IMR-90 (cell line): ENCODE measurements at regions not wholly inside any gene's neighbourhood (a gene's known extent, or its start where the extent isn't known, plus 50 kb on each side); places are given as distances from the start of the nearest gene placed in this dataset.

Experiments used
- ATAC-seq: fragments of 200-7000 bp; cut with Tn5 transposase; 2 replicates; pipeline ENCODE4 v1.9.1; 2020; ENCODE audit warnings: low read depth, mild to moderate bottlenecking, moderate library complexity
- BruUV-seq: library from RNA; stranded (reverse); fragments of 400-500 nt; replicated peaks from 2 replicates; lab custom pipeline; 2021; lab: Mats Ljungman, UMichigan
- CTCF ChIA-PET: fragments of 300-600 bp; formaldehyde crosslinking; extraction: SDS; loops from one replicate; lab custom pipeline; 2021; ENCODE audit warnings: antibody characterized with exemption; lab: Yijun Ruan, JAX
- POLR2A ChIA-PET: fragments of 300-600 bp; sonication (Branson Sonifier 250); formaldehyde crosslinking; loops from one replicate; lab custom pipeline; 2022; ENCODE audit warnings: antibody characterized with exemption; ENCODE audit not compliant: unreplicated experiment; lab: Charles Lee
- DNase-seq: peaks from one replicate; pipeline ENCODE4 v3.0.0; 2013
- H2AFZ ChIP-seq: replicated peaks from 2 replicates; pipeline ENCODE3; 2013; ENCODE audit warnings: low read length, mild to moderate bottlenecking; ENCODE audit not compliant: poor library complexity
- H2AK5ac ChIP-seq: 2 replicates; pipeline ENCODE4 v1.6.1; 2013; ENCODE audit warnings: low read depth, low read length, inconsistent platforms
- H2AK9ac ChIP-seq: replicated peaks from 2 replicates; pipeline ENCODE3; 2013; ENCODE audit warnings: mild to moderate bottlenecking, low read depth, low read length, moderate library complexity; ENCODE audit not compliant: poor library complexity
- H2BK120ac ChIP-seq: 2 replicates; pipeline ENCODE4 v1.6.1; 2013; ENCODE audit warnings: low read depth, low read length, inconsistent platforms
- H2BK15ac ChIP-seq: 3 replicates; pipeline ENCODE4 v1.6.1; 2013; ENCODE audit warnings: low read depth, low read length, inconsistent platforms
- H2BK20ac ChIP-seq: 2 replicates; pipeline ENCODE4 v1.6.1; 2013; ENCODE audit warnings: low read depth, mild to moderate bottlenecking, inconsistent platforms, low read length, moderate library complexity
- H2BK5ac ChIP-seq: 2 replicates; pipeline ENCODE4 v1.6.1; 2013; ENCODE audit warnings: mild to moderate bottlenecking, low read depth, low read length, inconsistent platforms; ENCODE audit not compliant: poor library complexity, severe bottlenecking
- H3K14ac ChIP-seq: replicated peaks from 2 replicates; pipeline ENCODE4 v1.6.1; 2013; ENCODE audit warnings: low read depth, low read length, inconsistent platforms
- H3K18ac ChIP-seq: 2 replicates; pipeline ENCODE4 v1.6.1; 2013; ENCODE audit warnings: low read depth, low read length, control low read depth
- H3K23ac ChIP-seq: 2 replicates; pipeline ENCODE4 v1.6.1; 2013; ENCODE audit warnings: low read depth, low read length, inconsistent platforms
- H3K27ac ChIP-seq: 2 replicates; pipeline ENCODE4 v1.5.1; 2013; ENCODE audit warnings: mild to moderate bottlenecking, control low read depth, low read length; ENCODE audit not compliant: insufficient read depth
- H3K27me3 ChIP-seq: 2 replicates; pipeline ENCODE4 v1.6.1; 2013; ENCODE audit warnings: low read length; ENCODE audit not compliant: control insufficient read depth, insufficient read depth
- H3K36me3 ChIP-seq: 2 replicates; pipeline ENCODE4 v1.6.1; 2013; ENCODE audit warnings: low read length, mixed read lengths; ENCODE audit not compliant: control insufficient read depth, insufficient read depth
- H3K4ac ChIP-seq: 2 replicates; pipeline ENCODE4 v1.6.1; 2013; ENCODE audit warnings: low read depth, low read length, inconsistent platforms
- H3K4me1 ChIP-seq: 2 replicates; pipeline ENCODE4 v1.6.1; 2013; ENCODE audit warnings: low read length, mixed read lengths; ENCODE audit not compliant: control insufficient read depth, insufficient read depth
- H3K4me2 ChIP-seq: 2 replicates; pipeline ENCODE4 v1.6.1; 2013; ENCODE audit warnings: low read depth, mild to moderate bottlenecking, control low read depth, low read length, moderate library complexity
- H3K4me3 ChIP-seq: 2 replicates; pipeline ENCODE4 v1.5.1; 2013; ENCODE audit warnings: low read depth, mild to moderate bottlenecking, control low read depth, low read length, moderate library complexity; ENCODE audit not compliant: insufficient read depth
- H3K56ac ChIP-seq: 2 replicates; pipeline ENCODE4 v1.6.1; 2013; ENCODE audit warnings: low read length, inconsistent platforms; ENCODE audit not compliant: insufficient read depth; ENCODE audit errors: extremely low read depth
- H3K79me1 ChIP-seq, 2 experiments: 2 replicates each; pipeline ENCODE4 v1.6.1; 2013; ENCODE audit warnings: low read length in 2 of 2, inconsistent platforms in 1 of 2, low read depth in 1 of 2
- H3K9ac ChIP-seq: 2 replicates; pipeline ENCODE4 v1.6.1; 2013; ENCODE audit warnings: low read depth, low read length, control low read depth
- H3K9me1 ChIP-seq: 2 replicates; pipeline ENCODE4 v1.6.1; 2013; ENCODE audit warnings: low read length, inconsistent platforms; ENCODE audit not compliant: insufficient read depth
- H3K9me3 ChIP-seq: 2 replicates; pipeline ENCODE4 v1.6.1; 2013; ENCODE audit warnings: low read length; ENCODE audit not compliant: control insufficient read depth, insufficient read depth
- H4K20me1 ChIP-seq: 2 replicates; pipeline ENCODE4 v1.6.1; 2013; ENCODE audit warnings: low read length, inconsistent platforms; ENCODE audit not compliant: insufficient read depth
- H4K5ac ChIP-seq: 2 replicates; pipeline ENCODE4 v1.6.1; 2013; ENCODE audit warnings: mild to moderate bottlenecking, low read depth, low read length, control low read depth
- H4K8ac ChIP-seq, 2 experiments: 2 replicates each; pipeline ENCODE4 v1.6.1; 2013; ENCODE audit warnings: low read depth in 2 of 2, low read length in 2 of 2, control low read depth in 1 of 2, inconsistent platforms in 1 of 2
- H4K91ac ChIP-seq: 2 replicates; pipeline ENCODE4 v1.6.1; 2013; ENCODE audit warnings: low read depth, low read length, inconsistent platforms; ENCODE audit not compliant: insufficient read depth
- BHLHE40 ChIP-seq: fragments of 150-350 bp; IDR thresholded peaks from 2 replicates; pipeline ENCODE4 v1.6.1; 2016; ENCODE audit warnings: mild to moderate bottlenecking, low read depth, low read length
- CEBPB ChIP-seq: IDR thresholded peaks from 2 replicates; pipeline ENCODE4 v1.6.1; 2012; ENCODE audit warnings: low read depth, low read length, improper control_type of control experiment
- CHD1 ChIP-seq: IDR thresholded peaks from 2 replicates; pipeline ENCODE4 v1.6.1; 2012; ENCODE audit warnings: low read depth, low read length, improper control_type of control experiment
- CTCF ChIP-seq: conservative IDR thresholded peaks from 2 replicates; pipeline ENCODE4 v1.5.1; 2012; ENCODE audit warnings: mild to moderate bottlenecking, low read depth, low read length, improper control_type of control experiment
- ELK1 ChIP-seq: fragments of 150-350 bp; IDR thresholded peaks from 2 replicates; pipeline ENCODE4 v1.6.1; 2016; ENCODE audit warnings: low read depth, mild to moderate bottlenecking, low read length, moderate library complexity, borderline replicate concordance
- FOS ChIP-seq: fragments of 150-350 bp; IDR thresholded peaks from 2 replicates; pipeline ENCODE4 v1.6.1; 2016; ENCODE audit warnings: low read depth, low read length
- MAFK ChIP-seq: IDR thresholded peaks from 2 replicates; pipeline ENCODE4 v1.6.1; 2012; ENCODE audit warnings: low read depth, low read length, improper control_type of control experiment
- MAZ ChIP-seq: IDR thresholded peaks from 2 replicates; pipeline ENCODE4 v1.6.1; 2012; ENCODE audit warnings: low read depth, mild to moderate bottlenecking, low read length, improper control_type of control experiment, moderate library complexity, borderline replicate concordance
- MXI1 ChIP-seq: IDR thresholded peaks from 2 replicates; pipeline ENCODE4 v1.6.1; 2012; ENCODE audit warnings: low read depth, mild to moderate bottlenecking, low read length, moderate library complexity, borderline replicate concordance
- NFE2L2 ChIP-seq: fragments of 150-350 bp; IDR thresholded peaks from 2 replicates; pipeline ENCODE4 v1.6.1; 2016; ENCODE audit warnings: low read depth, mild to moderate bottlenecking, low read length
- POLR2A ChIP-seq: IDR thresholded peaks from 2 replicates; pipeline ENCODE4 v1.6.1; 2012; ENCODE audit warnings: mild to moderate bottlenecking, low read depth, low read length
- RCOR1 ChIP-seq: IDR thresholded peaks from 2 replicates; pipeline ENCODE4 v1.6.1; 2012; ENCODE audit warnings: mild to moderate bottlenecking, low read length, improper control_type of control experiment; ENCODE audit not compliant: insufficient replicate concordance
- RFX5 ChIP-seq: IDR thresholded peaks from 2 replicates; pipeline ENCODE4 v1.8.0; 2012; ENCODE audit warnings: low read depth, mild to moderate bottlenecking, low read length, moderate library complexity
- USF2 ChIP-seq: fragments of 150-350 bp; IDR thresholded peaks from 2 replicates; pipeline ENCODE4 v1.6.1; 2017; ENCODE audit warnings: mild to moderate bottlenecking, antibody characterized with exemption, low read length, low read depth
- WGBS, 2 experiments: methylation state at CpG; one replicate each; pipeline versions ENCODE4 v1.1.5 to v1.1.7; 2013; ENCODE audit warnings: missing lambda C conversion rate in 2 of 2; ENCODE audit not compliant: insufficient read length in 1 of 2; ENCODE audit errors: extremely low coverage in 2 of 2; 5-methylcytosine and 5-hydroxymethylcytosine counted together
- dilution Hi-C: fragments of 300-500 bp; cut with HindIII; formaldehyde crosslinking; loops from one replicate; pipeline ENCODE4 v1.14.3; 2018; ENCODE audit warnings: low sequenced_read_pairs; ENCODE audit not compliant: unreplicated experiment
- in situ Hi-C: fragments of 300-500 bp; cut with MboI; formaldehyde crosslinking; loops from 3 replicates; pipeline ENCODE4 v1.14.3; 2019; ENCODE audit warnings: low sequenced_read_pairs, inconsistent platforms, mixed read lengths
- intact Hi-C: fragments of 100-400 bp; cut with micrococcal nuclease; formaldehyde crosslinking; loops from 2 replicates; pipeline ENCODE4 v1.10.0; 2022

GRCh38 chr5:91888810-91889209, 505.7 kb upstream of the ARRDC3 start:
- Histone ChIP-seq H3K27me3 (no peaks in the 10 kb centered on the region), H3K79me1 (no peaks in the 10 kb centered on the region), H2BK15ac (no peak overlapping the region), H3K18ac (no peak overlapping the region), H3K9ac (no peak overlapping the region), H3K14ac (no peak overlapping the region), H3K4me2 (no peak overlapping the region), H3K56ac (no peak overlapping the region), H4K5ac (no peak overlapping the region), H4K91ac (no peak overlapping the region), H3K23ac (no peak overlapping the region), H3K4me1 (no peaks in the 10 kb centered on the region), H2AFZ (no peak overlapping the region), H3K9me1 (no peaks in the 10 kb centered on the region), H3K27ac (no peak overlapping the region), H2AK9ac (no peak overlapping the region), H3K9me3 (no peaks in the 10 kb centered on the region), H2BK120ac (no peak overlapping the region), H4K20me1 (no peaks in the 10 kb centered on the region), H2BK20ac (no peak overlapping the region), H2BK5ac (no peak overlapping the region), H3K4me3 (no peak overlapping the region), H2AK5ac (no peak overlapping the region), H4K8ac (no peak overlapping the region), H3K36me3 (no peaks in the 10 kb centered on the region), H3K4ac (no peak overlapping the region)
- in situ Hi-C loops (no loop called here), intact Hi-C loops (no loop called here), dilution Hi-C loops (no loop called here)
- DNase-seq = no peak
- no TSS peak for BruUV-seq
- no CpG with 5 or more reads among the region's 1 CpG for whole genome bisulfite sequencing, 2 experiments
- TF ChIP-seq CEBPB (no peak), MAZ (no peak), FOS (no peak), MXI1 (no peak), POLR2A (no peak), RCOR1 (no peak), RFX5 (no peak), MAFK (no peak), NFE2L2 (no peak), BHLHE40 (no peak), CTCF (no peak), USF2 (no peak), CHD1 (no peak), ELK1 (no peak)
- ChIA-PET POLR2A (no interaction called here), CTCF (interaction anchor here (1.0 kb wide), 1 partner anchor 13 kb away, joined by 3 read pairs; no protein-coding TSS in a partner anchor)
- no peak for ATAC-seq
